ENCODE measurements at regions not wholly inside any gene's neighbourhood (a gene's known extent, or its start where the extent isn't known, plus 50 kb on each side); places are given as distances from the start of the nearest gene placed in this dataset.
"Not testable (repeated sequence)": the region's sequence is repeated elsewhere in the genome, so short reads cannot be mapped to it uniquely, and the experiment has no call there.

DNA sequence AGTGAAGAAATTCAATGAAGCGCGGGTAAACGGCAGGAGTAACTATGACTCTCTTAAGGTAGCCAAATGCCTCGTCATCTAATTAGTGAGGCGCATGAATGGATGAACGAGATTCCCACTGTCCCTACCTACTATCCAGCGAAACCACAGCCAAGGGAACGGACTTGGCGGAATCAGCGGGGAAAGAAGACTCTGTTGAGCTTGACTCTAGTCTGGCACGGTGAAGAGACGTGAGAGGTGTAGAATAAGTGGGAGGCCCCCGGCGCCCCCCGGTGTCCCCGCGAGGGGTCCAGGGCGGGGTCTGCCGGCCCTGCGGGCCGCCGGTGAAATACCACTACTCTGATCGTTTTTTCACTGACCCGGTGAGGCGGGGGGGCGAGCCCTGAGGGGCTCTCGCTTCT, 317.8 kb upstream of the IRS4 start:
- TF ChIP-seq YY1 (IDR thresholded peaks at IDR 0.05; ENCODE audit: insufficient read depth, insufficient read length); SUZ12 (IDR thresholded peaks at IDR 0.05; ENCODE audit: extremely low read depth, insufficient read depth, insufficient read length): not testable (repeated sequence)

All from NT2/D1 (cell line).